ENCODE measurements at regions not wholly inside any gene's neighbourhood (a gene's known extent, or its start where the extent isn't known, plus 50 kb on each side); places are given as distances from the start of the nearest gene placed in this dataset.

DNA sequence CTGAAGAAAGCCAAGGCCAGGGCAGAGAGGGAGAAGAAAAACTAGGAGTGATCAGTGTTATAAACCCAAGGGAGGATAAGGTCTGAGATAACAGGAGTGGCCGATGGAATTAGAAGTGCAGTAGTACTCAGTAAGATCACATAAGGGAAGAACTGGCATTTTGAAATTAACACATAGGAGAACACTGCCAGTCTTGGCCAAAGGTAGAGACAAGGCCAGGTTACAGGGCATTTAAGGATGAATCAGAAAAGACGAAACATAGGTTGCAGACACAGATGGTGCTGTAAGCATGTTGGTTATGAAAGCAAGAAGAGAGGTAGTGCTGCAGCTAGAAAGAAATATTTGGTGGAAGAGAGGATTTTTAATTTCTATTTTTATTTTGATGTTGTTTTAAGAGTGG lies 278.9 kb upstream of the SNX7 start:
- TF ChIP-seq, protein P1, sequence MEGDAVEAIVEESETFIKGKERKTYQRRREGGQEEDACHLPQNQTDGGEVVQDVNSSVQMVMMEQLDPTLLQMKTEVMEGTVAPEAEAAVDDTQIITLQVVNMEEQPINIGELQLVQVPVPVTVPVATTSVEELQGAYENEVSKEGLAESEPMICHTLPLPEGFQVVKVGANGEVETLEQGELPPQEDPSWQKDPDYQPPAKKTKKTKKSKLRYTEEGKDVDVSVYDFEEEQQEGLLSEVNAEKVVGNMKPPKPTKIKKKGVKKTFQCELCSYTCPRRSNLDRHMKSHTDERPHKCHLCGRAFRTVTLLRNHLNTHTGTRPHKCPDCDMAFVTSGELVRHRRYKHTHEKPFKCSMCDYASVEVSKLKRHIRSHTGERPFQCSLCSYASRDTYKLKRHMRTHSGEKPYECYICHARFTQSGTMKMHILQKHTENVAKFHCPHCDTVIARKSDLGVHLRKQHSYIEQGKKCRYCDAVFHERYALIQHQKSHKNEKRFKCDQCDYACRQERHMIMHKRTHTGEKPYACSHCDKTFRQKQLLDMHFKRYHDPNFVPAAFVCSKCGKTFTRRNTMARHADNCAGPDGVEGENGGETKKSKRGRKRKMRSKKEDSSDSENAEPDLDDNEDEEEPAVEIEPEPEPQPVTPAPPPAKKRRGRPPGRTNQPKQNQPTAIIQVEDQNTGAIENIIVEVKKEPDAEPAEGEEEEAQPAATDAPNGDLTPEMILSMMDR (IDR thresholded peaks at IDR 0.05): no peak
- TF ChIP-seq POLR2A (IDR thresholded peaks at IDR 0.05; ENCODE audit: low read length) (no peak), EP300 (IDR thresholded peaks at IDR 0.05) (no peak), HEYL (CRISPR knock-in tag; IDR thresholded peaks at IDR 0.05) (no peak)
- TF ChIP-seq, protein P2, sequence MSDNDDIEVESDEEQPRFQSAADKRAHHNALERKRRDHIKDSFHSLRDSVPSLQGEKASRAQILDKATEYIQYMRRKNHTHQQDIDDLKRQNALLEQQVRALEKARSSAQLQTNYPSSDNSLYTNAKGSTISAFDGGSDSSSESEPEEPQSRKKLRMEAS (IDR thresholded peaks at IDR 0.05): no peak
- TF ChIP-seq, protein P3, sequence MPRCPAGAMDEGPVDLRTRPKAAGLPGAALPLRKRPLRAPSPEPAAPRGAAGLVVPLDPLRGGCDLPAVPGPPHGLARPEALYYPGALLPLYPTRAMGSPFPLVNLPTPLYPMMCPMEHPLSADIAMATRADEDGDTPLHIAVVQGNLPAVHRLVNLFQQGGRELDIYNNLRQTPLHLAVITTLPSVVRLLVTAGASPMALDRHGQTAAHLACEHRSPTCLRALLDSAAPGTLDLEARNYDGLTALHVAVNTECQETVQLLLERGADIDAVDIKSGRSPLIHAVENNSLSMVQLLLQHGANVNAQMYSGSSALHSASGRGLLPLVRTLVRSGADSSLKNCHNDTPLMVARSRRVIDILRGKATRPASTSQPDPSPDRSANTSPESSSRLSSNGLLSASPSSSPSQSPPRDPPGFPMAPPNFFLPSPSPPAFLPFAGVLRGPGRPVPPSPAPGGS (IDR thresholded peaks at IDR 0.05): no peak
- TF ChIP-seq, protein P4, sequence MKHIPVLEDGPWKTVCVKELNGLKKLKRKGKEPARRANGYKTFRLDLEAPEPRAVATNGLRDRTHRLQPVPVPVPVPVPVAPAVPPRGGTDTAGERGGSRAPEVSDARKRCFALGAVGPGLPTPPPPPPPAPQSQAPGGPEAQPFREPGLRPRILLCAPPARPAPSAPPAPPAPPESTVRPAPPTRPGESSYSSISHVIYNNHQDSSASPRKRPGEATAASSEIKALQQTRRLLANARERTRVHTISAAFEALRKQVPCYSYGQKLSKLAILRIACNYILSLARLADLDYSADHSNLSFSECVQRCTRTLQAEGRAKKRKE (CRISPR knock-in tag; IDR thresholded peaks at IDR 0.05; ENCODE audit: low read depth): no peak
- TF ChIP-seq, protein P5, sequence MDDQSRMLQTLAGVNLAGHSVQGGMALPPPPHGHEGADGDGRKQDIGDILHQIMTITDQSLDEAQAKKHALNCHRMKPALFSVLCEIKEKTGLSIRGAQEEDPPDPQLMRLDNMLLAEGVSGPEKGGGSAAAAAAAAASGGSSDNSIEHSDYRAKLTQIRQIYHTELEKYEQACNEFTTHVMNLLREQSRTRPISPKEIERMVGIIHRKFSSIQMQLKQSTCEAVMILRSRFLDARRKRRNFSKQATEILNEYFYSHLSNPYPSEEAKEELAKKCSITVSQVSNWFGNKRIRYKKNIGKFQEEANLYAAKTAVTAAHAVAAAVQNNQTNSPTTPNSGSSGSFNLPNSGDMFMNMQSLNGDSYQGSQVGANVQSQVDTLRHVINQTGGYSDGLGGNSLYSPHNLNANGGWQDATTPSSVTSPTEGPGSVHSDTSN (IDR thresholded peaks at IDR 0.05): no peak
